ENCODE measurements at regions not wholly inside any gene's neighbourhood (a gene's known extent, or its start where the extent isn't known, plus 50 kb on each side); places are given as distances from the start of the nearest gene placed in this dataset.

- DNase-seq (ENCODE audit: low read depth in 2 of 2) = no peak
Measured at GRCh38 chr12:107522692-107523477, 162.7 kb upstream of the PWP1 start.

GRCh38 chr12:107523775-107524535 lies 161.6 kb upstream of the PWP1 start:
- DNase-seq (ENCODE audit: low read depth in 2 of 2) = no peak

GRCh38 chr12:107525063-107525718 lies 160.4 kb upstream of the PWP1 start:
- DNase-seq (ENCODE audit: low read depth in 2 of 2) = no peak

GRCh38 chr12:107525719-107526554 lies 159.7 kb upstream of the PWP1 start:
- DNase-seq (ENCODE audit: low read depth in 2 of 2) = no peak

GRCh38 chr12:107526555-107527180 lies 158.9 kb upstream of the PWP1 start:
- no peak for DNase-seq (ENCODE audit: low read depth in 2 of 2)

- DNase-seq (ENCODE audit: low read depth in 2 of 2) = no peak
Measured at GRCh38 chr12:107528731-107529365, 156.8 kb upstream of the PWP1 start.

- DNase-seq (ENCODE audit: low read depth in 2 of 2) = no peak
Measured at GRCh38 chr12:107529991-107530390, 155.6 kb upstream of the PWP1 start.

GRCh38 chr12:107530701-107531100 lies 154.9 kb upstream of the PWP1 start:
- no peak for DNase-seq (ENCODE audit: low read depth in 2 of 2)

GRCh38 chr12:107533218-107533617 lies 152.4 kb upstream of the PWP1 start:
- no peak for DNase-seq (ENCODE audit: low read depth in 2 of 2)

GRCh38 chr12:107536613-107537012 lies 149.0 kb upstream of the PWP1 start:
- no peak for DNase-seq (ENCODE audit: low read depth in 2 of 2)

- no peak for DNase-seq (ENCODE audit: low read depth in 2 of 2)
Measured at GRCh38 chr12:107537464-107538119, 148.0 kb upstream of the PWP1 start.

- no peak for DNase-seq (ENCODE audit: low read depth in 2 of 2)
Measured at GRCh38 chr12:107539196-107539939, 146.2 kb upstream of the PWP1 start.

- DNase-seq (ENCODE audit: low read depth in 2 of 2) = no peak
Measured at GRCh38 chr12:107541001-107541705, 144.4 kb upstream of the PWP1 start.

GRCh38 chr12:107543416-107543815 lies 142.2 kb upstream of the PWP1 start:
- DNase-seq (ENCODE audit: low read depth in 2 of 2) = no peak

- DNase-seq (ENCODE audit: low read depth in 2 of 2) = no peak
Measured at GRCh38 chr12:107543841-107544240, 141.8 kb upstream of the PWP1 start.

- DNase-seq (ENCODE audit: low read depth in 2 of 2) = no peak
Measured at GRCh38 chr12:107544937-107545336, 140.7 kb upstream of the PWP1 start.

- DNase-seq (ENCODE audit: low read depth in 2 of 2) = no peak
Measured at GRCh38 chr12:107545737-107546353, 139.8 kb upstream of the PWP1 start.

GRCh38 chr12:107547389-107547788 lies 138.2 kb upstream of the PWP1 start:
- no peak for DNase-seq (ENCODE audit: low read depth in 2 of 2)
